ENCODE measurements at regions not wholly inside any gene's neighbourhood (a gene's known extent, or its start where the extent isn't known, plus 50 kb on each side); places are given as distances from the start of the nearest gene placed in this dataset.

GRCh38 chr15:31212326-31213080 is 111.0 kb upstream of the TRPM1 start:
- no peak for TF ChIP-seq EZH2phosphoT487 (IDR thresholded peaks at IDR 0.05; ENCODE audit: low read length)
- no peak for TF ChIP-seq CTCF (IDR thresholded peaks at IDR 0.05; ENCODE audit: low read length)

All from MM.1S (cell line).